GM12865 (cell line): ENCODE measurements at regions not wholly inside any gene's neighbourhood (a gene's known extent, or its start where the extent isn't known, plus 50 kb on each side); places are given as distances from the start of the nearest gene placed in this dataset.
"Not testable (repeated sequence)": the region's sequence is repeated elsewhere in the genome, so short reads cannot be mapped to it uniquely, and the experiment has no call there.

Experiments used
- DNase-seq: peaks from one replicate; pipeline ENCODE4 v3.0.0; 2010; ENCODE audit warnings: low read depth
- H3K4me3 ChIP-seq: 2 replicates; pipeline ENCODE4 v1.5.1; 2011; ENCODE audit warnings: mild to moderate bottlenecking, low read depth, low read length, control low read depth
- CTCF ChIP-seq: IDR thresholded peaks from 2 replicates; pipeline ENCODE4 v1.5.1; 2011; ENCODE audit warnings: low read length, control low read depth, low read depth, inconsistent platforms; ENCODE audit not compliant: insufficient read depth; ENCODE audit errors: missing control alignments

- TF ChIP-seq CTCF: no peak
- H3K4me3 ChIP-seq: no peak overlapping the region
- DNase-seq: no peak
Observed at GRCh38 chr13:104608331-104608730, 1542.1 kb upstream of the SLC10A2 start.

GRCh38 chr13:104605435-104605834 is 1539.2 kb upstream of the SLC10A2 start:
- H3K4me3 ChIP-seq, DNase-seq: not testable (repeated sequence)

GRCh38 chr13:104597546-104598180 is 1531.4 kb upstream of the SLC10A2 start:
- TF ChIP-seq CTCF: no peak
- no peak for DNase-seq
- no peak overlapping the region for H3K4me3 ChIP-seq

GRCh38 chr13:104595511-104595910 is 1529.3 kb upstream of the SLC10A2 start:
- TF ChIP-seq CTCF: no peak
- no peak for DNase-seq
- H3K4me3 ChIP-seq: no peak overlapping the region

GRCh38 chr13:104594806-104595205 is 1528.6 kb upstream of the SLC10A2 start:
- no peak overlapping the region for H3K4me3 ChIP-seq
- no peak for TF ChIP-seq CTCF
- DNase-seq: no peak

- DNase-seq: no peak
- no peak for TF ChIP-seq CTCF
- no peak overlapping the region for H3K4me3 ChIP-seq
Observed at GRCh38 chr13:104593693-104594092, 1527.5 kb upstream of the SLC10A2 start.

- TF ChIP-seq CTCF: no peak
- no peak overlapping the region for H3K4me3 ChIP-seq
- DNase-seq: no peak
Observed at GRCh38 chr13:104593251-104593576, 1527.0 kb upstream of the SLC10A2 start.
